Coronary artery (tissue), 2 donors: ENCODE measurements at regions not wholly inside any gene's neighbourhood (a gene's known extent, or its start where the extent isn't known, plus 50 kb on each side); places are given as distances from the start of the nearest gene placed in this dataset.

Experiments
- DNase-seq: peaks from one replicate; pipeline ENCODE4 v3.0.0-alpha.2; 2017; ENCODE audit warnings: low spot score
- H3K27ac ChIP-seq, 2 donors: fragments of 200-600 bp; sonication (generic); one replicate each; pipeline ENCODE4 v1.5.1; 2016 to 2019
- H3K4me3 ChIP-seq: fragments of 200-600 bp; sonication (generic); 2 replicates; pipeline ENCODE4 v1.5.1; 2016; ENCODE audit warnings: mild to moderate bottlenecking, moderate library complexity
- CTCF ChIP-seq: fragments of 200-600 bp; sonication (generic); IDR thresholded peaks from one replicate; pipeline ENCODE4 v1.5.1; 2019; ENCODE audit warnings: antibody characterized with exemption

GRCh38 chr4:179225594-179225993, 1783.4 kb upstream of the AGA start:
- DNase-seq: no peak
- no peak for TF ChIP-seq CTCF
- no peak overlapping the region for H3K27ac ChIP-seq
- no peak overlapping the region for H3K4me3 ChIP-seq

GRCh38 chr4:179248821-179249220, 1806.6 kb upstream of the AGA start:
- H3K4me3 ChIP-seq: no peak overlapping the region
- no peak for DNase-seq
- TF ChIP-seq CTCF: no peak
- H3K27ac ChIP-seq: no peak overlapping the region

GRCh38 chr4:179268791-179269190, 1826.6 kb upstream of the AGA start:
- Histone ChIP-seq H3K4me3 (no peak overlapping the region), H3K27ac (no peak overlapping the region)
- no peak for DNase-seq
- no peak for TF ChIP-seq CTCF

DNA sequence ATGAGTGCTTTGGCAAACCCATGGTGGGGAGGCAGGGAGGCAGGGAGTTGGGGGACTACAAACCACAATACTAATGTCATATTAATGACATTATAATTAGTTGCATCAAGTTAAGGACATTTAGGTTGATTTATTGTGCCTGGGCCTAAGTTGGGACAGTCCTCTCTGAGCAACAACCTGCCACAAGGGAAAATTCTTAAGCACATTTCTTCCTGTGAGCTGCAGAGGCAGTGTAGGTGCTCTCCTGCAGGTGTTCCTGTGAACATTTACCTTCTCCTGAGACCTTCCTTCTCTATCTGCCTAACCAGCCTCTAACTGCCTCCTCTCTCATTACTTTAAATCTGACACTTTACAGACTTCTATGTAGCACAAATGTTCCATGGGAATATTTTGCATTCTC, 1830.0 kb upstream of the AGA start:
- Histone ChIP-seq H3K4me3 (no peak overlapping the region), H3K27ac (no peak overlapping the region)
- DNase-seq: no peak
- no peak for TF ChIP-seq CTCF

DNA sequence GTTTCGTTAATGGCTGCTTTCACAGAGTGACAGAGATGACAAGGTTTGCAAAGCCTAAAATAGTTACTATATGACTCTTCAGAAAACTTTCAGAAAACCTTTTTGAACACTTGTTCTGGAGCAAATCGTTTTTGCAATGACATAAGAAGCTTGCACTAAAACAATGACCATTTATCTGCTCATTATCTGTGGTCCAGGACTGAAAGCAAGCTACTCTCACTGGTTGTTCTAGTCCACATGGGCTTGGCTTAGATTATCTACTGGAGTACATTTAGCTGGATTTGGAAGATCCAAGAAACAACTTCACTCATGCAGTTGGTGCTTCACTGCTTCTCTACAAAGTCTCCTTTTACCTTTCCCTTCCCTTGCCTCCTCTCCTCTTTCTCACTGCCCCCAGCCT, 1836.4 kb upstream of the AGA start:
- no peak for TF ChIP-seq CTCF

DNA sequence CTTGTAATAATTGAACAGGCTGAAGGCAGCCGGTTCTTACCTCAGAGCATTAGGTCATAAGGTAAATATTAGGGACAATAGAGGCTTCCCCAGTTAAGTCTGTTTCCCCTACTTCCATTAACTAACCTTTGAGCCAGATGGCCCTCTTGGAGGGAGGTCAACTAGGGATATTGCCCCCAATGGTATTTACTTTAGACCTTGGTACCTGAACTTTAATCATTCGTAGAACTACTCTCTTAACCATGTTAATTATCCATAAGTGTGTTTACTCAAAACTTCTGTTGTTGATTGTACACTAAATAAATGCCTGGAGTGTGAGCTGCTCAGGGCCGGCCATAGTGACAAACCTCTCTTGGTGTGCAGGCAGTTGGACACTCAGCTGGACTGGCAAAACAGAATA, 1843.5 kb upstream of the AGA start:
- no peak for TF ChIP-seq CTCF
- Histone ChIP-seq H3K27ac (no peak overlapping the region), H3K4me3 (no peak overlapping the region)
- no peak for DNase-seq

More for the DNA sequence above, 1836.4 kb upstream of the AGA start:
- no peak for DNase-seq
- H3K27ac ChIP-seq: no peak overlapping the region
- no peak overlapping the region for H3K4me3 ChIP-seq

DNA sequence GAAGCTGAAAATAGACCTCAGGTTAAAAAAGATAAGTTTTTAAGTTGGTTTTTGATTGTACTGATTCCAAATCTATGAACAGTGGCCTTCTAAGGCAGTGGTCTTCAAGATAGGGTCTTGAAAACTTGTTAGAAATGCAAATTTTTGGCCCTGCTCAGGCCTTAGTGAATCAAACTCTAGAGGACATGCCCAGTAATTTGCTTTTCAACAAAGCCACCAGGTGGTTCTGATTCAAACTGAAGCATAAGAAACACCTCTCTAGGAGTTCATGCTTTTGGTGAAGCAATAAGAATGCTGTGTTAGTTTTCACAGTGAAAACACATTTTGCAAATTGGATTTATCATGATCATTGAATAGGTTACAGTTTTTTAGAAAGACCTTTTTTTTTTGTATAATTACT, 1849.4 kb upstream of the AGA start:
- no peak for TF ChIP-seq CTCF
- H3K4me3 ChIP-seq: no peak overlapping the region
- H3K27ac ChIP-seq: no peak overlapping the region

More for the DNA sequence above, 1849.4 kb upstream of the AGA start:
- DNase-seq: no peak
